HL-60/S4 treated with retinoic acid at 250 ng/mL for 4 days and 3 days (cell line): ENCODE measurements at regions not wholly inside any gene's neighbourhood (a gene's known extent, or its start where the extent isn't known, plus 50 kb on each side); places are given as distances from the start of the nearest gene placed in this dataset.

ENCODE experiments used
- in situ Hi-C: fragments of 300-500 bp; cut with MboI; formaldehyde crosslinking; loops from 2 replicates; pipeline ENCODE4 v1.7.0; 2022; ENCODE audit warnings: low sequenced_read_pairs

DNA sequence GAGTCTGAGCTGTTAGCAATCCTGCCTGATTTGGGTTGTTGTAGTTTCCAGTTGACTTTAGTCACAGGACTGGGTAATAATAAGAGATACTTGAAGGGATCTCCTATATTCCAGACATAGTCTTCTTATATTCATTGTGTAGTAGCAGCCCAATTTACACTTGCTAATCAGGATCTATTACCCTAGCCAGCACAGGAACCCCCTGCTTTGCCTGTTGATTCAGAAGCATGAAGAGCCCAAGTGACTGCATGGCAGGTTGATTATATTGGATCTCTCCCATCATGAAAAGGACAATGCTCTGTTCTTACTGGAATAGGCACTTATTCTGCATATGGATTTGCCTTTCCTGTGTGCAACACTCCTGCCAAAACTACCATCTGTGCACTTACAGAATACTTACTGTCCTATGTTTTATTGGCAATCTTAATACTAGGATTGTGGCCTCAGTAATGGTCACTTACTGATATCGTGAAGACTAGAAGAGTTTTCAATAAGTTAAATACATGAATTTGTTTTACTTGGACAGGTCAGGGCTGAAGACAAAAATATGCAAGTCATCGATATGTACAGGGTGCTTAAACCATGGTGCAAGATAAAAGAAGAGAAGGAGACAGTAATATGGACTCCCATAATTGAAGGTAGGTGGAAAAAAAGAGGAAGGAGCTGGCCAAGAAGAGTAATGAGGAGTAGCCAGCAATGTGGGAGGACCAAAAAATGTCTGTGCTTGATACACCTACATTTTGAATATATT lies 304.1 kb downstream of the MCTP2 start:
- in situ Hi-C loops: no loop called here

DNA sequence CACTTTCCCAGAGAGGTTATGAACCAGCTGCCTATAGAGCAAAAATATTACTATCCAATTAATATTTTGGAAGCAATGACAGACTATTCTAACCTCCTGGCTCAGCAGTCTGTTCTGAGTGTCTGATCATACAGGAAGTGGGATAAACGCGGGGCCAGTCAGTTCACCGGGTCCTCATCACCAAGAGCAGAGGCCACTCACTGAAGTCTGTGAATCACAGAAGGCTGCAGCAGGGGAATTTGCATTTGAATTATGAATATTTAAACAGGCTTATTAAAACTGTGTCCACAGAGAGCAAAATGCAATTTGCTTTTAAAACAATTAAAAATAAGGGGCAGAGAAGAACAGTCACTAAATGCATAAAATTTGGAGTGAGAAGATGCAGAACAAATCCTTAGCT lies 305.2 kb downstream of the MCTP2 start:
- in situ Hi-C loops: no loop called here

DNA sequence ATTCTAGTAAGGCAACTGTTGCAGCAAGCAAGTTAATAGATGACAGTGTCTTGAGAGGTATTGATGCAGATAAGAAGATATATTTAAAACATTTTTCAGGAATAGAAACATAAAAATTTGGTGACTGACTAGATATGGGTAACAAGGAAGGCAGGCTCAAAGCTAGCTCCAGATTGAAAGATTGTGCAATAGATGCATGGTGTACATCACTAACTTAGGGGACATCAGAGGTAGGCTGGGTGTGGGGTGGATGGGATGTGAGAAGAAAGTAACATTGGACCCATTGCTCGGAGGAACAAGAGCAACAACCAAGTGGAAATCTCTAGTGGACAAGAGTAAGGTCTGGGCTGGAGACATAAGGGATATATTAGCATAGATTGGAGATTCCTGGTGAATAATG lies 306.9 kb downstream of the MCTP2 start:
- in situ Hi-C loops: no loop called here

DNA sequence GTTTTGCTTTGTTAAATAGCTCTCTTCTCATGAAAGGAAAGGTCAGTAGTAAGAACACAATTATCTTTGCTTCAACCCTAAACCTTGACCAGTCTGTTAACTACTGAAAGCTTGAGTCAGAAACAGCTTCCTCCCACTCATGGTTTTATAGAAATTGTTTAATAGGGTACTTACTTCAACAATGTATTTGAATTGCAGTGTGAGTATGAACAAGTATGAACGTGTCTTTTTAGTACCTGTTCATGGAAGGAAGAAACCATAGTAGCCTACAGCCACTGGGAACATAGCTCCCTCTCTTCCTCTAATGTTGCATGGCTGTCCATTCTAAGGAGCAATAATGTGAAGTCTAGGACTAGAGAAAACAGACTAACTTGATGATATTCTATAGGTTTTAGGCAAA lies 311.0 kb downstream of the MCTP2 start:
- in situ Hi-C loops: no loop called here

- in situ Hi-C loops: no loop called here
These were observed 315.4 kb downstream of the MCTP2 start for GRCh38 chr15:94546808-94547207.

- in situ Hi-C loops: no loop called here
These were observed 316.4 kb downstream of the MCTP2 start for GRCh38 chr15:94547711-94548110.

DNA sequence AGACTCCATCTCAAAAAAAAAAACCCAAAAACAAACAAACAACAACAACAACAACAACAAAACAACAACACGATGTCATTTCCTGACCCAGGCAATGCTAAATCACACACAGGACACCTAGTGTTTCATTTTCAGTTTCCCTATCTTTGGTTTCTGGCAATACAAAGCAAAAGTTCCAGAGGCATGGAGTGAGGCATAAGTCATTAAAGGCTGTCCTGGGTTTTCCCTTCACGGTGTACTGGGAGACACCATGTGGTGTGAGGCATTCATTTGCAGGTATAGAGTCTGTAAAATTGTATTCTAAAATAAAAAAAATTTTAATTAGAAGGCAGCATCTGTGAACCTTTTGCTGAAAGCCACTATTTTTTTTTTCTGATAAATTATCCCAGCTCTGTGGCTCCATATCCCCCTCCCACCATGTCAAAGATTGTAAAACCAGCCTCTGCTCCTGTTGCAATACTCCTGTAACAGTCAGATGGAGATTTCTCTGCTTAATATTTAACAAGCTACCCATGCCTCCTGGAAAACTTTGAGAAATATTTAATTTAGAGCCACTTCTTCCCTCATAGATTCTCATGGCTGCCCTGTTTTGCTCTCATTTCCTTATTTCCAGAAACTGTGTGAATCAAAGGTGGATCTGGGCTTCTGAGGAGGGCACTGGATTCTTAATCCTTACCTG lies 324.6 kb downstream of the MCTP2 start:
- in situ Hi-C loops: no loop called here

DNA sequence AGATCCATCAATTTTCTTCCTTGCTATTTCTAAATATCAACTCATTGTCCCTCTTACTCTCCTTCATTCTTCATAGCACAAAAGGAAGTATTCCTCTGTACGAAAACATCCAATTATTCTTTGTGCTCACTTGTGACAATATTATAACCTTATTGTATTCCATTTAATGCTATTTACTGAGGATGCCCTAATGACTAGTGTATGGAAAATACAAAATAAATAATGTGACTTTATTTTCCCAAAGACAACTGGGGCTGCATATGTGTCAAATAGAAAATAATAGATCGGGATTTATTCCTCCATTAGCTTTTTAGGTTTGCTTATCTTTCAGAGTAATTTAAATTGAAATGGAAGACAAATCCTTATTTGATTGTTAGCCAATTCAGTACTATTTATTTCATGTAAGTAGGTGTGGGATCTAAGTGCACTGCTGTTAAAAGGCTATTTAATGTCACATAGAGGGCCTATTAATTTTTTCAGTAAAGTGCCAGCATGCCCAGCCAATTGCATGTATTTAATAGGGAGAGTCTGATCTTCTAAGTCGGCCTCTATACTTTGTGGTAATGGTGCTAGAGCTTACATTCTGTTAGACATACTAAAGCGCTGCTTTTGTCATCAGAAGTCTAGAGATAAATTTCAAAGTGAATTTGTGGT lies 329.8 kb downstream of the MCTP2 start:
- in situ Hi-C loops: no loop called here

- in situ Hi-C loops: no loop called here
These were observed 332.1 kb downstream of the MCTP2 start for GRCh38 chr15:94563456-94563855.

DNA sequence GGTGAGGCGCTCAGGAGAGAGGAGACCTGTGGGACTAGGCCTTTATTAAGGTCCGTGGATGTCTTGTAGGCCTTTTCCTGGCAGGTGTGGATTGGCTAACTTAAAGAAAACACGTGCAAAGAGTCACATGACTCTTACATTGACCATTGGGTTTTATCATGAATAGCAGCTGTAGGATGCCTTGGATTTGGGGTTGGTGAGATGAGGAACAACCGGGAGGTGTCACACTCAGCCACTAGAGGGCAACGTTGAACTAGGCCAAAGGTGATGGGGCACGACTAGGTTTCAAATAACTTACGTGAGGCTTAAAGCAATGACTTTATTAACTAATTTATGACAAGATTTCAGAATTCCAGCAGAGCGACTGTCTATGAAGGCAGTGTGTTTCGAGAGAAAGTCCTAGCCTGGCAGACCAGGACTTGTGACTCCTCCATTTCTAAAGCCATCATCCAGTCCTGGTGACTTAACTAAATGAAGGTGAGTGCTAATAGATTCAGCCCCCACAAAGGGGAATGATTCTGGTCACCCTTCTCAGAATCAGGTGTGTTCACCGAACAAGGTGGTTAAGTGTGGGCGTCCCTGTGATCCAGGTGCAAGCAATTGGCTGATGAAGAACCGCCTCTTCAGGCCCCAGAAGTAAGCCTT lies 345.6 kb downstream of the MCTP2 start:
- in situ Hi-C loops: loop anchor here (25.0 kb wide), 1 partner anchor 415 kb away; no protein-coding TSS in a partner anchor

GRCh38 chr15:94579286-94579685 lies 347.9 kb downstream of the MCTP2 start:
- in situ Hi-C loops: loop anchor here (25.0 kb wide), 1 partner anchor 417 kb away; no protein-coding TSS in a partner anchor

DNA sequence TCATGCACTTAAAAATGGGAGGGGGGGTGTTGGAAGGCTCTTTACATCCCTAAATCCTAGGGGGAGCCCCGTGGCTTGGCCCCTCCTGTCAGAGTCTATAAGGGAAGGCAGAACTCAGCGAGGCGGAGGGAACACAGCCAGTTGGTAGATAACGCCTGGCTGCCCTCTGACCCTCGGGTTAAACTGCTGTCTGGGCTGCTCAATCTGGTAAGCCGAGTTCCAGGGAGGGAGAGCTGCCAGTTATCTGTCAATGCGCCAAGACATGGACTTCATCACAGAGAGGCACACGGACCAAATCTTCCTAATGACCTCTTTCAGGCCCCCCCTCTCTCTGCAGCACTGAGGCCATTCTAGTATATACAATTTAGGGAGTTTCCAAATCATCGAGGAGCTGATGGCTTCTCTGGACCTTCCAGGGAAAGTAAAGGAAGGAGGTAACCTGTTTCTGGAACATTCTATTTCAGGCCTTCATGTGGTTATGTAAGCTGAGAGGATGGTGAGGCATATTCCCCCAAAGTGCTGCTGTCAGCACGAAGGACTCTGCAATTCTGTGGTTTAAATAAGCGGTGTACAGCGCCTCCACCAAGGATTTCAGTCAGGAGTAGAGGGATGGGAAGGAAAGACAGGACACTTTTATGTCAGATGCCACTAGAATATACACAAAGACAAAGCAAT lies 349.0 kb downstream of the MCTP2 start:
- in situ Hi-C loops: loop anchor here (25.0 kb wide), 1 partner anchor 418 kb away; no protein-coding TSS in a partner anchor

GRCh38 chr15:94582368-94582767 lies 351.0 kb downstream of the MCTP2 start:
- in situ Hi-C loops: loop anchor here (25.0 kb wide), 1 partner anchor 420 kb away; no protein-coding TSS in a partner anchor

DNA sequence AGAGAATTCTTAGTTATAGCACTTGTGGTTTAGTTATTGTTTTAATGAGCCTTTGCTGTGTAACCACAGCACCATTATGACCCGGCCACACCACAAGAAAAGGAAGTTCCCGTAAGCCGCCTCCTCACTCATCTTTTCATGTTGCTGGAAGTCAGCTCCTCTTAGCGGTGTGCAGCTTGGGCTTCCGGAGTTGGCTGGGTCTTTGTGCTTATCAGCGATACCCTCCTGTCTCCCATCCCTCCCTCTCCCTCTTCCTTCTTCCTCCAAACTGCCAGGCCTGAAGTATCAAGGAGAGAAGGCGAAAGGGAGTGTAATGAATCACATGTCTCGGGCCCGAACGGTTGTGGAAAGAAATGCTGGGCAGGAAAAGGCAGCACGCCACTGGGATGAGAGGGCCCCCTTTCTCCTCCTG lies 353.5 kb downstream of the MCTP2 start:
- in situ Hi-C loops: loop anchor here (25.0 kb wide), 1 partner anchor 423 kb away; no protein-coding TSS in a partner anchor

DNA sequence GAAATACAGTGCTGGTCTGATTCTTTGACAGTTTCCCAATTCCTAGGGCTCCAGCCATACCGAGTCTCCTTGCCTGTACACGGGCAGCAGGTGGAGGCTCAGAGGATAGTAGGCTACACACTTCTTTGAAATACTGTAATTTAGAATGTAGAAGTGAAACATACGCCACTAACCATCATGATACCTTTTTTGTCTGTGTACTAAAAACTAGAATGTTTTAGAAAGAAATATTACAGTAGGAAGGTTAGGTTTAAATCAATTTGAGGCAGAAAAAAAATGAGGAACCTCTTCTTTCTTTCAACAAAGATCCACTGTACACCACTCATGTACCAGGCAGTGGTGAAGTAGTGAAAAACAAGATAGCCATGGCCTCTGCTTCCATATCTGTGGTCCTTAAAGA lies 354.7 kb downstream of the MCTP2 start:
- in situ Hi-C loops: loop anchor here (25.0 kb wide), 1 partner anchor 424 kb away; no protein-coding TSS in a partner anchor

GRCh38 chr15:94587113-94587512 lies 355.8 kb downstream of the MCTP2 start:
- in situ Hi-C loops: loop anchor here (25.0 kb wide), 1 partner anchor 425 kb away; no protein-coding TSS in a partner anchor

DNA sequence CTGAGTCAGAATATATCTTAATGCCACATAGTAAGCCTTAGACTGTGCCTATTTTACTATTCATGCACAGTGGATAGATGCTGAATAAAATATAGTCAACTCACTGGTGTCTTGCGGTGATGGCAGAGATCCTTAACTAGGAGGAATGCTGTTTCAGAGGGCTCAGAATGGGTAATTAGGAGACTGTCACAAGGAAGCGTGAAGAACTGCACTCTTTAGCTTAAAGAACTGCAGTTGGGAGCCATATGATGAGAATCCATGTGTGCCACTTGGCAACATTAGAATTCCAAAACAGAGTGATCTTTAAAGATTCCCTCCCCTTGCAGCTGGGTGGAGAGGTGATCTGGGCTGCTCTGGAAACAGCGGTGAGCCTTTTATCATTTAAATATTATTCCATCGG lies 357.6 kb downstream of the MCTP2 start:
- in situ Hi-C loops: loop anchor here (25.0 kb wide), 1 partner anchor 427 kb away; no protein-coding TSS in a partner anchor

DNA sequence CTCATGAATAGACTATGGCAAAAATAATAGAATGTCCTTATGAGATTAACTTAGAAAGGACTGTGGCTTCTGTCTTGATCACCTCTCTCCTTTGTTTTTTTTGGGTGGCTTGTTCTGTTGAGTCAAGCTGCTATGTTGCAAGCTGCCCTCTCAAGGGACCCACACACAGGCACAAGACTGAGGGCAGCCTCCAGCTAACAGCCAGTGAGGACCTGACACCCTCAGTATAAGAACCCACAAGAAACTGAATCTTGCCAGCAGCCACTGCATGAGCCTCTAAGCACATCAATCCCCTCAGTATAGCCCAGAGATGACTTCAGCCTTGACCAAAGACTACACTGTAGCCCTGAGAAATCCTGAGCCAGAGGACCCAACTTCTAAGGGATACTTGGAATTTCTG lies 361.1 kb downstream of the MCTP2 start:
- in situ Hi-C loops: loop anchor here (25.0 kb wide), 1 partner anchor 430 kb away; no protein-coding TSS in a partner anchor

DNA sequence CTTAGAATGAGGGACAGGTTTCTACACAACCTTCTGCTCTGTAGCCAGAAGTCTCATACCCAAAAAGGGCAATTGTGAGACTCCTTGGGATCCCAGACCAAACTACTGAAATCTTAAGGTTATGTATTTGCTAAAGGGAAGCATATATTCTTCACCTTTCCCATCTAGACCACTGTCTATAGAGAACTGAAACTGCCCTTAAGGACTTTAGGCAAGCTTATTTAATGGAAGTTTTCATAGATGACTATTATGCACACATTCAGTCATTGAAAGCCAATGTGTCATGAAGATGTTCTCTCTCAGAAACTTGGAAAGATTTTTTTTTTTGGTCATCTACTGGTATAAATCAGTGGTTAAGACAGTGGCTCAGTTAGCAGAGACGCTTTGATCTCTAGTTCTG lies 365.3 kb downstream of the MCTP2 start:
- in situ Hi-C loops: loop anchor here (25.0 kb wide), 1 partner anchor 434 kb away; no protein-coding TSS in a partner anchor

DNA sequence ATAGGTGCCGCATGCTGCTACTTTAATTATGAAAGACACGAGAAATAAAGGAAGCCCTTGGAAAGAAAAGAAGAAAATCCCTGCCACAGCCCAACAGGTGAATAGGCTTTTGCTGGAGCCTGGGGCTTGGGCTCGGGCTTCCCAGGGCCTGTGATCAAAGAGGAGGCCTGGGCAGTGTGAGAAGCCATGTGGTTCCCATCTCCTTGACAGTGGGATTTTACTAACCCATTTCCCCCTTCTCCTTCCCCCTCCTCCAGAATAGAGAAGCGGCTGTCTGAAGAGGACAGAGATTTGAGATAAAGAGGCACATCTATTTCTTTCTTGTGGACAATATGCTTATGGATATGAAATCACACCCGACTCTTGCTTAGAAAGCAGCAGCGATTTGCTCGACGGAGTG lies 369.1 kb downstream of the MCTP2 start:
- in situ Hi-C loops: no loop called here
